Fibroblast of lung (primary cell): ENCODE measurements at regions not wholly inside any gene's neighbourhood (a gene's known extent, or its start where the extent isn't known, plus 50 kb on each side); places are given as distances from the start of the nearest gene placed in this dataset.

ENCODE experiments used
- CTCF ChIP-seq, 2 donors: IDR thresholded peaks in 1 of 2; conservative IDR thresholded peaks in 1 of 2; 1 replicate in 1 of 2; 2 replicates in 1 of 2; pipeline ENCODE4 v1.5.1; 2011 to 2012; ENCODE audit warnings: low read length in 2 of 2, control low read depth in 1 of 2, inconsistent platforms in 1 of 2, low read depth in 1 of 2, mild to moderate bottlenecking in 1 of 2
- EZH2 ChIP-seq: IDR thresholded peaks from 2 replicates; pipeline ENCODE4 v1.5.1; 2012; ENCODE audit warnings: low read length, control low read depth, mild to moderate bottlenecking; ENCODE audit errors: missing control alignments

- TF ChIP-seq CTCF (conservative IDR thresholded peaks at IDR 0.05 in 1 of 2, IDR thresholded peaks at IDR 0.05 in 1 of 2; ENCODE audit: low read depth in 1 of 2, low read length in 2 of 2) (no peak), EZH2 (no peak)
These were observed 62.6 kb downstream of the ENGASE start for GRCh38 chr17:79137015-79137788.
